NCI-H1694 (cell line): ENCODE measurements at regions not wholly inside any gene's neighbourhood (a gene's known extent, or its start where the extent isn't known, plus 50 kb on each side); places are given as distances from the start of the nearest gene placed in this dataset.
"Not testable (repeated sequence)": the region's sequence is repeated elsewhere in the genome, so short reads cannot be mapped to it uniquely, and the experiment has no call there.

Source experiments
- DNase-seq: peaks from one replicate; lab custom pipeline; 2025; lab: John Stamatoyannopoulos, UW

DNA sequence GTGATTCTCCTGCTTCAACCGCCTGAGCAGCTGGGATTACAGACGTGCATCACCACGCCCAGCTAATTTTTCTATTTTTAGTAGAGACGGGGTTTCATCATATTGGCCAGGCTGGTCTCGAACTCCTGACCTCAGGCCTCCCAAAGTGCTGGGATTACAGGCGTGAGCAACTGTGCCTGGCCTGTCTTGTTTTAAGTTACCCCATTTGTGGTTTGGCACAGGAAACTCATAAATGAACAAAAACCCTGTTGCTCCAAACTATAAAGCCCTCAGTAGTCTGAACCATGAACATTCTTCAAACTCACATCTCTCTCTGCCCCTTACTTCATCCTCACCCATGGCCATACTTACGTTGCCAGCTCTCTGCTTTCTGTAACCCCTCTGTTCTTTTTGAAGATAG, 61.7 kb downstream of the RHOU start:
- DNase-seq = not testable (repeated sequence)

DNA sequence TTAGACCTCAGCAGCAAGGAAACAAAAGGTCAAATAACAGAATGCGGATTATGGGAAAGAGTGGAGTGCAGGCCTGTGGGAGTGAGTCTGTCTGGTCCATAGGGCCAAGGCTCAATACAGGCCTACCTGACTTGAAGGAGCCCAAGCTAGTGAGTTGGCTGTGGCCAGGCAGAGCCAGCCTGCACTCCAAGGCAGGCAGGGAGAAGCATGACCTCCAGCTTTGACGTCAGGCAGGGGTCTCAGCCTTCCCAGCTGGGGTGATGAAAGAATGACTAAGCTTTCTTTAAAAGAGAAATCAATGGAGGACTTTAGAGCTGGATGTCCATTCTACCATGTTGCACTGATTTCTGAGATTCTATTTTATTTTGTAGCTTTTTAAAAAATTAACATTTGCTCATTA, 62.8 kb downstream of the RHOU start:
- DNase-seq = no peak

DNA sequence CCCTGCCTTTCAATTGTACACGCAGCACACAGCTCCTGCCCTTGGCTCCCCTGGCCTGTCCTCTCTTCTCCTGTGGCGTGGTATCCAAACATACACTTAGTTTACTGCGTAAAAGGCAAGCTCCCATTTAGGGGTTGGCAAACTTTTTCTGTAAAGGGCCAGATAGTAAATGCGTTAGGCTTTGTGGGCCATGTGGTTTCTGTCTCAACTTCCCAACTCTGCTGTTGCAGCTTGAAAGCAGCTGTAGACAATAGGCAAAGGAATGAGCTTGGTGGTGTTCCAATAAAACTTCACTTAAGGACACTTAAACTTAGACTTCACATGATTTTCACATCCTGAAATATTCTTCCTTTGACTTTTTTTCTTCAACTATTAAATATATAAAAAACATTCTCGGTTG, 63.3 kb downstream of the RHOU start:
- DNase-seq = no peak

DNA sequence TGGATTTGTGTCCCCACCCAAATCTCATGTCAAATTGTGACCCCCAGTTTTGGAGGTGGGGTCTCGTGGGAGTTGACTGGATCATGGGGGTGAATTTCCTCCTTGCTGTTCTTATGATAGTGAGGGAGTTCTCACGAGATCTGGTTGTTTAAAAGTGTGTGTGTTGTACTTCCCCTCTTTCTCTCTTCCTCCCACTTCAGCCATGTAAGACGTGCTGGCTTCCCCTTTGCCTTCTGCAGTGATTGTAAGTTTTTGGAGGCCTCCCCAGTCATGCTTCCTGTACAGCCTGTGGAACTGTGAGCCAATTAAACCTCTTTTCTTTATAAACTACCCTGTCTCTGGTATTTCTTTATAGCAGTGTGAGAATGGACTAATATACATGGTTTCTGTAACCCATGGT, 64.6 kb downstream of the RHOU start:
- no peak for DNase-seq

DNA sequence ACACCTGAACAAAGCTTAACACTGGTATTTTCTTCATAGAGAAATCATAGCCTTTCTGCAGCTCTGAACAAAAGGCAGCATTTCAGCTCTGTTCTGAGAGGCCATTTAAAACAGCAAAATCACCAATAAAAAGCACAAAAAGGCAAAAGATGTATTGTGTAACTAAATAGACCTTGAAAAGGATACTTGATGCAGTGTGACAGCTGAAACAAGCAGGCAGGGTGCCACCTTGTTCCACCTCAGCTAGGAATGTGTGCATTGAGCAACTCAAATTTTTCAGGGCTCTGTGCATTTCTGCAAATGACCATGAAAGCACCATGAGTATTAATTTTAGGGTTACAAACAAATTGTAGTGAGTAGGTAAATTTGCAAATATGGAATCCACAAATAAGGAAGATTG, 65.8 kb downstream of the RHOU start:
- DNase-seq = no peak

DNA sequence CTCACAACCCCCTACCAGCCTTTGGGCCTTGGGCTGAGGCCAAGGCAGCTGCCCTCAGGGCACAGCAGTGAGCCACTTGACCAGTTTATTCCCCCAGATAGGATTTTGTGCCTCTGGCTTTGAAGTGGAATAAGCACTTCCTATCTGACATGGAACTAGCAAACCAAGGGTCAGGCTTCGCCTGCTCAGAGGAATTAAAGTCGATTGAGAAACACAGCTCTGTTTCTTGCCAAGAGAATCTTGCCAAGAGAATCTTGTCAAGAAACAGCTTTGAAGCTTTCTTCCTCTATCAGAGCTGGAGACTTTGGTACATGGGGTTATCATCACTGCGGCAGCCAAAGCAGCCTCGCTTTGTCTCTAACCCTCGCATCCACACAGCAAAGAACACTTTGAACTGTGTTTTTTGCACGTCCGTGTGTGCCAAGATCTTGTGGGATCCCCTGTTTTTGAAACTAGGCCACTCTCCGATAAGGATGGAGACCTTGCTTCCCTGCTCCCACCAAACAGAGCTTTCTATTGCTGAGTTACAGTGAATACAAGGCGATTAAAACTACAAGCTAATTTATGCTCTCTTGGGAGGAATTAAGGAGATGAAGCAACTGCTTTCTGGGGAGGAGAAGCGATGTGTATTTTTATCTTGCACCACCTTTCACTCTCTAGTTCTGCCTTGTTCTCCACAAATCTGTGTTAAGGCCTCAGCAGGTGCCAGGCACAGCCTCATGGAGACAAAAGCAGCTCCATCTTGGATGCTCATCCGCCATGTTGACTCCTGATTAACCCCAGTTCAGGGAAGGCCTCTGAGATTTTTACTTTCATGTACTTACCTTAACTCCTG, 67.3 kb downstream of the RHOU start:
- DNase-seq = no peak

DNA sequence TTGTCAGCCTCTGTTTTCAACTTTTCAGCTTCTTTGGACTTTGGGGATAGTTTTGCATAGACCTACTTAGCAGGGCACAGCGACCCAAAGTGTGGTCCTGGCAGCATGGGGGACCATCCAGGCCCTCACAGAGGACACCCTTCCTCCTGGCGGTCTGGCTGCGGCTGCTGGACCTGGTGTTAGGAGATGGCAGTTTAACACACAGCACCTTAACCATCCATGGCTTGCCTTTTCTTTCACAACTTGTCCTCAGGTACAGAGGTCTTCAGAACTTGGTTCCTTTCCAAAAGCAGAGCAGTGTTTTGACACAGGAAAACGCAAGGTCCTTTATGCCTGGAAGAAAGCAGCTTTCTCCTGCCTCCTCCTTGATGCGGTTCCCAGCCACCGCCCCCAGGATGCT, 68.1 kb downstream of the RHOU start:
- no peak for DNase-seq

DNA sequence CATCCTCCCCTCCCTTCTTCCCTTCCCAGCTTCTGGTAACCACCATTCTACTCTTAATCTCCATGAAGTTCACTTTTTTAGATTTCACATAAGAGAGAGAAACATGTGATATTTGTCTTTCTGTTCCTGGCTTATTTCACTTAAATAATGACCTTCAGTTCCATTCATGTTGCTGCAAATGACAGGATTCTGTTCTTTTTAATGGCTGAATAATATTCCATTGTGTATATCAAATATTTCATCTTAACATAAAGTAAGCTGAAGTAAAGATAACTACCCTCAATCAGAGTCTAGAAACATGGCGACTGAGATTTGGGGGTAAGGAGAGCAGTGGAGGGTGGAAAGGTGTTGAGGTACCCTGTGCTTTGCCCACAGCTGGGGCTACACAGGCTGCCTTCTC, 68.9 kb downstream of the RHOU start:
- DNase-seq = no peak

DNA sequence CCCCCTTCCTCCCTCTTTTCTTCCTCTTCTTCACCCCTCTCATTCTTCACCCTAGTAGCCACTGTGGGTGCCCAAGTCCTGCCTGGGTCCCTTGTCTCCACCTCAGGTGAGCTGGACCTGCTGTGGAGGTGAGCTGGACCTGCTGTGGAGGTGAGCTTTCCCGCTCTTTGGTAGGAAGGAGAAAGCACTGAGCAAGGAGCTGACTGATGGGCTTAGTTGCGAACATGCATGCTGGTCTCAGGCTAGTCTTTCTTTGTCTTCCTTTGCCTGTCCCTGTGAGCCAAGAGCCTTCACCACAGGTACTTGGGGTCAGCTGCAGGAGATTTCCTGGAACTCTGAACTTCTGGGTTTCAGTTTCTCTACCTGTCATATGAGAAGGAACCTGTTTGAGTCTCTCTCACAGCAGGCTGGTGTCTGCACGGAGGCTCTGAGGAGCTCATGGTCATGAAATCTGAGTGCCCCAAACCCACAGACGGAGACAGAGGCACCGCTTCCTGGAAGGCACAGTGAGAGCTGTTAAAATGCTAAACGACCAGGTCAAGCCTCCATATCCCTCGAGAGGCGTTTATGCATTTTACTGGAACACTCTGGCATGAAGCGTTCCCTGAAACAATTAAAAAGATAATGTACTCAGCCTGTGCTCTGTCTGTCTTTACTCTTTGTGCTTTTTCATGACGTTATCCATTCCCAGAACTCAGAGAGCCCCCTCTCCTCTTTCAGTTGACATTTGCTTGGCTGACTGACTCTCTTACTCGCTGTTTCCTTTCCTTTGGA, 69.5 kb downstream of the RHOU start:
- no peak for DNase-seq

DNA sequence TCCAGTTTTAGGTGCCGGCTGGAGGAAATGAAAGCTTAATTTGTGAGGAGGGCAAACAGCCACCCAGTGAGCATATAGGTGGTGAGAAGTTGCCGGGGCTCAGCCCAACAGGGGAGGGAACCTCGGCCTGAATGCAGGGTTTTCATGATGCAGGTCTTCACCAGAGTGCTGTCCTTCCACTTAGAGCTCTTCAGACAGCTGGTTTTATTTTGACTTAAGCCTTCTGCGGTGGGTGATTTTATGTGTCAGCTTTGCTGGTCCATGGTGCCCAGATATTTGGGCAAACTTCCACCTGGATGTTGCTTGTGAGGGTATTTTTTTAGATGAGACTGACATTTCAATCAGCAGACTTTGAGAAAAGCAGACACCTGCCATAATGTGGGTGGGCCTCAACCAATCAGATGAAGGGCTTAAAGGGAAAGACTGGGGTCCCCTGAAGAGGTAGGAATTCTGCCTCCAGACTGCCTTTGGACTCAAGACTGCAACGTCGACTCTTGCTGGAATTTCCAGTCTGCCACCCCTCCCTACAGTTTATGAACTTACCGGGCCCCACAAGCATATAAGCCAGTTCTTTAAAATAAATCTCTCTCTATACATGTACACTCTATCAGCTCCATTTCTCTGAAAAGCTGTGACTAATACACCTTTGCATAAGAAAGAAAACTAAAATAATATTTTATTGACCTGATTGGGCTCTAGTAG, 72.8 kb downstream of the RHOU start:
- no peak for DNase-seq

DNA sequence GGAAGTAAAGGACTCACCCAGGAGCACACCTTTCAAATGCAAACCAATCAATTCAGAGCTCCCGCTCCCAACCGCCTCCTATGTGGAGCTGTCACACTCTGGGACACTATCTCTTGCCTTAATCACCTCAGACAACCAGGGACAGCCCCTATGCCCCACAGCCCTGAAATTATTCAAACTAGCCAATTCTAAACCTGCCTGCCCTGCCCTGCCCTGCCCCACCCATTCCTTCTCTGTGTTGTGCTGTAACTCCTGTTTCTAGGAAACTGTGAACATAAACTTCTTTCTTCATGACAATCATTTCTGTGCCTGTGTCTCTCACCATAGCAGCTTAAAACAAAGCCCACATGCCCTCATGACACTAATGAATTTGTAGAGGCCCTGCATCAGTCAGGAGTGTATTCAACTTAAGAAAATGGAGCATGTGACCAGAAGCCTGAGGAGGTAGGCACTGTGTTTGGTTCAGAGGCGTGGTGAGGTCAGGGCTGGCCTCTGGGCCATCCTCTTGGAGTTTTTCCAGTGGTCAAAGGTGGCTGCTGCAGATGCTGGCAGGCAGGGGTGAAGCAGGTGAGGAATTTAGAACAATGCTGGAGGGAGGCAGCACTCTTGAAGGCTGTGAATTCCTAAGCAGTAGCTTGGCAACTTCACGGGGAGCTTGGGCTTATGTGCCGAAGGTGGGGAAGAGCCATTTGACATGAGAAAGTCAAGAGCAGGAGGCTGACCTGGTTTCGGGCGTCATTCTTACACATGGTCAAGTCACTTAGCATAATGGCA, 74.5 kb downstream of the RHOU start:
- no peak for DNase-seq

DNA sequence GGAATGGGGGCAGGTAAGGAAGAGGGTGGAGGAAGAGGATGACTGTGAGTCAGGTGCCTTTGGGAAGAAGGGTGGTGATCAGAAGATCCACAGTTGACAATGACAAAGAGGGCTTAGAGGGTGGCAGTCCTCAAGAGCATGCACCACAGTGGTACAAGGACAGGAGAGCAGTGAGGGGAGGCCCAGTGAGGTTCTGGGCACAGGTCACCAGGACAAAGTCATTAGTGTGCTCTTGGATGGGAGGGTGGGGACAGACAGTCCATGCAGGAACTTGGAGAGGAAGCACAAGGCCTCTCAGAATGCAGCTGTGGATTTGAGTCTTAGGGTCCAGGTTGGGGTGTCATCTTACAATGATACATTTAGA, 75.1 kb downstream of the RHOU start:
- DNase-seq = no peak

DNA sequence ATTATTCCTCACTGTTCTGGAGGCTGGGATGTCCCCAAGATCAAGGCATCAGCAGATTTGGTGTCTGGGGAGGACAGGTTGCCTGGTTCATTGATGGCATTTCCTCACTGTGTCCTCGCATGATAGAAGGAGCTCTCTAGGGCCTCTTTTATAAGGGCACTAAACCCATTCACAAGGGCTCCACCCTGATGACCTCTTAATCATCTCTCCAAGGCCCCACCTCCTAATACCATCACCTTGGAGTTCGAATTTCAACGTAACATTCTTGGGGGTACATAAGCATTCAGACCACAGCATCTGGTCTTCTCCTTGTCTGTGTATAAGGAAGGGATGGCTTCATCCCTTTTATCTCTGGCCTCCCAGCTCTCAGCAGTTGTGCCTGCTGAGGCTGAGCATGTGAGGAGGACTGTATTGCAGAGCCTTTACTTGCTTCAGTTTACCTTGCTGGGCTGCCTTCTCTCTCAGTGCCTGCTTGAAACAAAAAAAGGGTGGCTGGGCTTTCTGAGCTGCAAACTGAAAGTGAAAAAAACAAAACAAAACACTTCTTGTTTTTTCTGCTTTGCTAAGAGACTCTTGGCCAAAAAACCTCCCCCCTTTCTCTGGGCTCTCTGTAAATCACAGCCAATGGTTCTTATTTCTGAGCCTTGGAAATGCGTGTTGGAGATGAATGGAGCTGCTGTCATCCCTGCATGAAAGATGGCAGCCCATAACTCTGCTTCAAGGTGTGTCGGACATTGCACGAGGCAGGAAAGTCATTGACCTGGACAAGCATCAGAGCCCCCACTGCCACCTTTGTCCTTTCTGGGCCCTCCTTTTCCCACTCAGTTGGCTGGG, 75.8 kb downstream of the RHOU start:
- no peak for DNase-seq

DNA sequence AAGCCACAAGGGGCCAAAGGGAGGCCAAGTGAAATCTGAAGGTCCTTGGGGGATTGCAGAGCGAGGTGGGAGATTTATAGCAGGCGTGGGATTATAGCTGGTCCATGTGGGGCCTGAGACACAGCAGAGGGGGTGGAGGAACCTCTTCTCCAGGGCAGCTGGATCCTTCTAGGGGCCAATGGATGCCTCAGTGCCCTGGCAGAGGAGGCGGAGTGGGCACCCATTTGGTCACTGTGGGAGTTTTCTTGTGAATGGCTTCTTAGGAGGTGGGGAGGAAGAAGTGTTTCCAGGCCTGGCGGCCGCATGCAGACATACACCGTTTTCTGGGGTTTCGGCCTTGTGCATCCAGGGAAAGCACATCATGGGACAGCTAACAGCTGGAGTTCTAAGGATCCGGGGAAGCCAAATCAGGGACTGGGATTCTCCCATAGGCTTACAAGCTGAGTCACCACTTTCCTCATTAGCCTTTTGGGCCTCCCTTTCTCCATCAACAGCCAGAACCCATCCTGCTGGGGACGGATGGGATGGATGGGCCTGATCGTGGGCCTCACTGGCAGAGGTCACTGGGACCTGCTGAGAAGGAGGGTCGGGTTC, 76.5 kb downstream of the RHOU start:
- DNase-seq = no peak

DNA sequence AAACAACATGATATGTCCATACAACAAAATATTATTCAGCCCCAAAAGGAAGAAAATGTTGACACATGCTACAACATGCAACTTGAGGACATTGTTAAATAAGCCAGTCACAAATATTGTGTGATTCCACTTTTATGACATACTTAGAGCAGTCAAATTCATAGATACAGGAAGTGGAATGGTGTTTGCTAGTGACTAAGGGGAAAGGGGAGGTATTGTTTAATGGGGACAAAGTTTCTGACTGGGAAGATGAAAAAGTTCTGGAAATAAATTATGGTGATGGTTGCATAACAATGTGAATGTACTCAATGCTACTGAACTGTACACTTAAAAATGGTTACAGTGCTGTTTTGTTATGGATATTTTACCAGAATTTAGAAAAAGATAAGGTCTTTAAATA, 77.7 kb downstream of the RHOU start:
- DNase-seq = no peak

DNA sequence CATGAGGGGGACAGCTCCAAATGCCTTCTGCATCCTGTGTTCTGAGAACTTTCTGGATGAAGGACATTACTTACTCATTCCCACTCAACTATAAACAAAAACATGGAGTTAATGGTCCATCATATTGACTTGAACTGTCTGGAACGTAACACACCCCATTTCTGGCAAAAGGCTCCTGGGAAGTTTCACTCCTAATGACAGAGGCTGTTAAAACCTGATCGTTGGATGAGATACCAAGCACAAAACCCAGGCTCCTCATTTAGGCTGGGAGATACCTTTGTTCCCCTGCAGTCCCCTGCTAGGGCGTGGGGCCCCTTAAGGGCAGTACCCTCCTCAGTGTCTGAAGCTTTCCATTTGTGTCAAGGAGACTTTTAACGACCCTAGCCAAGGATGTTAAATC, 78.9 kb downstream of the RHOU start:
- no peak for DNase-seq

DNA sequence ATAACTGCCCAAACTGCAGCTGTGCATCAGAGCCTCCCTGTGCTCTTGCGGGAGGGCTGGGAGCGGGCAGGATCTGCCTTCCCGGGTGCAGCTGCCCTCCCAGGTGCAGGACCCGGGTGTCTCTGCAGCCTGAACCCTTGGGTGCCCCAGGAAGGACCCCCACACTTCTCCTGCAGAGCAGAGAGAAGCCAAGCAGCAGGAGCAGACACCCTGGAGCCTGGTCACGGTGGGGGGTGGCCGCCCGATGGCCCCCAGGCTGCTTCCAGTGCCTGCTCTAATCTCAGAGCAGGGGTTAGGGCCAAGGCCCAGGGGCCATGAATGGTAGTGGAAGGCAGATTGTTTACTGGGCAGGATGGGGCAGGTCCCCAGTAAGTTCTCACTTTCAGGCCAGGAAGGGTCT, 83.0 kb downstream of the RHOU start:
- no peak for DNase-seq

DNA sequence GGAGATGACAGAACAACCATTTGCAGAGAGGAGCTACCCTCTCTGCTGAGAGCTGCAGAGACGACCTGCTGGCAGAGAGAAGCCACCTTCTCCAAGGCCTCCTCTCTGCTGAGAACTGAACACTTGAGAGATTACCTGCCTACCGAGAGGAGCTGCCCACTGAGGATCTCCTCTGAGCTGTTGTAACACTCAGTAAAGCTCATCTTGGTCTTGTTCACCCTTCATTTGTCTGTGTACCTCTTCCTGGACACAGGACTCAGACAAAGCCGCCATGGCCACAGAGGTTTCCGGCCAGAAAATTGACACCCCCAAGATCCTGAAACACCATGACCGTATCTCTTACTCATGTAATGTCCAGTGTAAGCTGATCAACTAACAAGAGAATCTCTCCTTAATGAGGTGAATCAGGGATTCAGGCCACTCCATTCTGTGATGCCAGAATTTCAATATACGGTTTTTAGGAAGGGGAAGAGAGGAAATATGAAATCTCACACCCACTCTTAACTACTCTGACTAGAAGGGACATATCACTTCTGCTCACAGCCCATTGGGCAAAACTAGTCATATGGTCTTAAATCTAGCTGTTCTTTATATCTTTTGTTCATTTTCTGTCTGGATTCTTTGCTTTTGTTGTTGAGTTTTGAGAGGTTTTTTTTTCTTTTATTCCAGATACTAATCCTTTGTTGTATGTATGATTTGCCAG, 83.8 kb downstream of the RHOU start:
- no peak for DNase-seq

DNA sequence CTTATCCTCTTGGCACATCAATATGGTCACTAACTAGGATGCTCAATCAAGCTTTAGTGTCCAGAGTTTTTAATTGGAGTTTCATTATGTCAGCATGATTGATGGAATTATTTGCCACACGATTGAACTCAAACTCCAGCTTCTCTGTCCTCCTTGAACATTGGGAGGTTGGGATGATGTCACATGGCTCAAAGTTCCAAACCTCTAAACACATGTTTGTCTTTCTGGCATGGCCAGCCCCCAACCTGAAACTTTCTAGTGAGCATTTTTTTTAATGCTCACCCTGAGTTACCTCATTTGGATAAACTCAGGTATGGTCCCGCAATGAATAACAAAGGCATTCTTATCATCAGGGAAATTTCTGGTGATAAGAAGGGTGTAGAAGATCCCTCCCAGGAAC, 86.0 kb downstream of the RHOU start:
- DNase-seq = no peak

DNA sequence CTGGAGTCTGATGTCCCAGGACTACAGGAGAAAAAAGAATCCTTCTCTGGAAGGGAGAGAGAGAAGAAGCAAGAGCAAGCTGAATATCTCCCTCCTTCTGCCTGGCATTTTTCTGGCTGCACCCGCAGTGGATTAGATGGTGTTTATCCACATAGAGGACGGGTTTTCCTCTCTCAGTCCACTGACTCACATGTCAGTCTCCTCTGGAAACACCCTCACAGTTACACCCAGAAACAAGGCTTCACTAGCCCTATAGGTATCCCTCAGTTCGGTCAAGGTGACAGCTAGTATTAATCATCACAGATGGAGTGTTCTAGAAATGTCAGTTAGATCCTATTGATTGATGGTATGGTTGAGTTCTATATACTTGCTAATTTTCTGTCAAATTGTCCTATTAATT, 87.9 kb downstream of the RHOU start:
- DNase-seq = no peak
